ENCODE measurements at regions not wholly inside any gene's neighbourhood (a gene's known extent, or its start where the extent isn't known, plus 50 kb on each side); places are given as distances from the start of the nearest gene placed in this dataset.

DNA sequence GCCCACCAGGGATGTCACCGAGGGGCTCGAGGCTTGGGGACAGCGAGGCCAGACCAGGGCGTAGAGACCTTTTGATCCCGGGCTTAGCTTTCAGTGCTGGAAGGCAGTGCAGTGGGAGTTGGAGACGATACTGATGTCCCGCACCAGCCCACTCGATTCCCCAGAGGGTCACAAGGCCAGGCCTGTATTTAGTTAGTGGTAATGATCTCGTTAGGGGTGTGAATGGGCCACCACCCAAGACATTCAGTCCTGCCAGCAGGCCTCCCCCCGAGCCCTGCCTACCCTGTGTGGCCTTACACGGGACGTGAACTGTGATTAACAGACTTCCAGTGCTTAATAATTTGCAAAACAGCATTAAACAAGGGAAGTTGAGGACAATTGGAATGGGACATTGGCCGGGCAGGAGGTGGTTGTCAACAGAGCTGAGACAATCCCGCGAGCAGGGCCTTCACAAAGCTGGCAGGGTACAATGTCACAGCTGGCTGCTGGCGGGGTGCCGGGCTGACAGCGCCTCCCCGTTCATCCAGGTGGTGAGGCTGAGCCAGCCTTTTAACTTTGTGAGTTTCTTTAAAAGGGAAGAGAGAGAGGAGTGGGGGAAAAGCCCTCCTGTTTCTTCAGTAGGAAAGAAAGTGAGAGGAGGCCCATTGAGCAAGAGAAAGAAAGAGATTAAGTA is 175.3 kb upstream of the RALGAPA2 start:
- DNase-seq = no peak
- Histone ChIP-seq H3K9me3 (no peaks in the 10 kb centered on the region), H3K27me3 (no peaks in the 10 kb centered on the region), H3K4me1 (no peaks in the 10 kb centered on the region), H3K4me3 (no peak overlapping the region), H3K36me3 (no peaks in the 10 kb centered on the region), H3K27ac (no peak overlapping the region)
- intact Hi-C loops (cut with DNase I; ENCODE audit: low total_unique reads) = no loop called here
- no peak for TF ChIP-seq POLR2A (IDR thresholded peaks at IDR 0.05)
- TF ChIP-seq, protein P1, sequence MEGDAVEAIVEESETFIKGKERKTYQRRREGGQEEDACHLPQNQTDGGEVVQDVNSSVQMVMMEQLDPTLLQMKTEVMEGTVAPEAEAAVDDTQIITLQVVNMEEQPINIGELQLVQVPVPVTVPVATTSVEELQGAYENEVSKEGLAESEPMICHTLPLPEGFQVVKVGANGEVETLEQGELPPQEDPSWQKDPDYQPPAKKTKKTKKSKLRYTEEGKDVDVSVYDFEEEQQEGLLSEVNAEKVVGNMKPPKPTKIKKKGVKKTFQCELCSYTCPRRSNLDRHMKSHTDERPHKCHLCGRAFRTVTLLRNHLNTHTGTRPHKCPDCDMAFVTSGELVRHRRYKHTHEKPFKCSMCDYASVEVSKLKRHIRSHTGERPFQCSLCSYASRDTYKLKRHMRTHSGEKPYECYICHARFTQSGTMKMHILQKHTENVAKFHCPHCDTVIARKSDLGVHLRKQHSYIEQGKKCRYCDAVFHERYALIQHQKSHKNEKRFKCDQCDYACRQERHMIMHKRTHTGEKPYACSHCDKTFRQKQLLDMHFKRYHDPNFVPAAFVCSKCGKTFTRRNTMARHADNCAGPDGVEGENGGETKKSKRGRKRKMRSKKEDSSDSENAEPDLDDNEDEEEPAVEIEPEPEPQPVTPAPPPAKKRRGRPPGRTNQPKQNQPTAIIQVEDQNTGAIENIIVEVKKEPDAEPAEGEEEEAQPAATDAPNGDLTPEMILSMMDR (IDR thresholded peaks at IDR 0.05) = no peak

DNA sequence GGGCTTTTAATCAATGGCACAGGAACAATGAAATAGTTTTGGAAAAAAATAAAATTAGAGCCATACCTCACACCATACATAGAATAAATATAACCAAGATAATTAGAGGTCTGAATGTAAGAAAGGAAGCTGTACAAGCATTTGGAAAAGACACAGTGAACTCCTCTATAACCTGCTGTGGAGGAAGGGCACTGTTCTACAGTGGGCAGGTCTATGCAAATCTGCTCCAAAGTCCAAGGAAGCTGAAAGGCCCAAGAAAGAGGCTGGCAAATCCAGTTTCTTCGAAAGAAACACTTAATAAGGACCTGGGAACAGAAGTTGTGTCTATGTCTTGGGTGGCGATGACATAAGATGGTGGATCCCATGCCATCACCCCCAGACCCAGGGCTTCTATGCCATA is 169.4 kb upstream of the RALGAPA2 start:
- intact Hi-C loops (cut with DNase I; ENCODE audit: low total_unique reads) = no loop called here
- TF ChIP-seq, protein P1 (IDR thresholded peaks at IDR 0.05) = no peak
- no peak for TF ChIP-seq POLR2A (IDR thresholded peaks at IDR 0.05)

DNA sequence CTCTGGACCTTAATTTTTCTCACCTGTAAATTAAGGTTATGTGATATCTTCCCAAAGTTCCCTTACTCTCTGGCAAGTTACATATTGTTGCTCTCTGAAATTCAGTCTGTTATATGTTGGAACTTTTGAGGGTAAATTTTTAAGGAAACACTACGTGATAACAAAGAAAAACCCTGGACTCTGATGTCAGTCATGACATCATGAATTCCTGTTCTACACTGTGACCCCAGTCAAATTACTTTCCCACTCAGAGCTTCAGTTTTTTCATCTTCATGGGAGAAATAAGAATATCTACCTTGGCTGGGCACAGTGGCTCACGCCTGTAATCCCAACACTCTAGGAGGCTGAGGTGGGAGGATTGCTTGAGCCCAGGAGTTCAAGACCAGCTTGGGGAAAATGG is 164.6 kb upstream of the RALGAPA2 start:
- Histone ChIP-seq H3K27ac (no peak overlapping the region), H3K27me3 (no peaks in the 10 kb centered on the region), H3K9me3 (no peaks in the 10 kb centered on the region), H3K36me3 (no peaks in the 10 kb centered on the region), H3K4me3 (no peak overlapping the region), H3K4me1 (no peaks in the 10 kb centered on the region)
- DNase-seq = no peak
- TF ChIP-seq, protein P1 (IDR thresholded peaks at IDR 0.05) = no peak
- TF ChIP-seq POLR2A (IDR thresholded peaks at IDR 0.05) = no peak
- intact Hi-C loops (cut with DNase I; ENCODE audit: low total_unique reads) = no loop called here

More for the DNA sequence above, 169.4 kb upstream of the RALGAPA2 start:
- Histone ChIP-seq H3K36me3 (no peaks in the 10 kb centered on the region), H3K27me3 (no peaks in the 10 kb centered on the region), H3K9me3 (no peaks in the 10 kb centered on the region), H3K4me3 (no peak overlapping the region), H3K4me1 (no peaks in the 10 kb centered on the region), H3K27ac (no peak overlapping the region)
- DNase-seq = no peak

DNA sequence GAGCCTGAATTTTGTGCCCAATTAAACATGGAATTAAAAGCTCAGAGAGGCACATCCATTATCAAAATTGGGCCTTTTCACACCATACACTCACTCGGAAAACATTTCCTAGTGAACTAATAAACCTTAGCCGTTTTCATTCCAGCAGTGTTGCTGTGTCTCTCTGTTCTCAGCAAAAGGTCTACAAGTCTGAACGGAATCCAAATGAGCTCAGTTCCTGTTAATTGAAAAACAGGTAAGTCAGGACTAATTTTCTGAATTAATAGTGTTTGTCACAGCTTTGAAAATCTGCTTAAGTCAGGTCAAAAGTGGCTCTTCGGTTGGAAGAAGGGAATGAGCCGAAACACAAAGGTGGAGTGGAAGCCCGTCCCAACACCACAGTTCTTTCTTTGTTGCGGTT is 163.3 kb upstream of the RALGAPA2 start:
- H3K27ac ChIP-seq = no peak overlapping the region

DNA sequence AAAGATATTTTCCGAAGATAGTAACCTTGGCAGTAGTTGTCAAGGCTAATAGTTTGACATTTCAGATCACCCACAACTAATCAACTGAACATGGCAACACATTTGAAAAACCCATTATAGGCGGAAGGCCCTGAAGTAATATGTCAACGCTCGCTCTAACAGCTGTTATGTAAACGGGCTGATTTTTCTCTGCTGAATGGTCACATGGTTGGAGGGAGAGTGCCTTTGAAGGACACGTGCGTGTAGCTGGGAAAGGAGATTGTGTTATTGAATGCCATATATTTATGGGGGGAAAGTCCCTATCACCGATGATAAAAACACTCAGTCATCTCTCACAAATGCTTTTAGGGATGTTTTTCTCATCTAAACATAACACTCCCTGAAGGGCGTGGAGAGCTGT is 160.0 kb upstream of the RALGAPA2 start:
- Histone ChIP-seq H3K27ac (no peak overlapping the region), H3K4me1 (no peaks in the 10 kb centered on the region), H3K9me3 (no peaks in the 10 kb centered on the region), H3K27me3 (no peaks in the 10 kb centered on the region), H3K4me3 (no peak overlapping the region), H3K36me3 (no peaks in the 10 kb centered on the region)
- TF ChIP-seq, protein P1 (IDR thresholded peaks at IDR 0.05) = no peak
- no peak for TF ChIP-seq POLR2A (IDR thresholded peaks at IDR 0.05)
- no peak for DNase-seq
- intact Hi-C loops (cut with DNase I; ENCODE audit: low total_unique reads) = no loop called here

More for the DNA sequence above, 163.3 kb upstream of the RALGAPA2 start:
- no peak for DNase-seq
- no peaks in the 10 kb centered on the region for H3K27me3 ChIP-seq
- H3K36me3 ChIP-seq = no peaks in the 10 kb centered on the region
- TF ChIP-seq POLR2A (IDR thresholded peaks at IDR 0.05) = no peak
- TF ChIP-seq, protein P1 (IDR thresholded peaks at IDR 0.05) = no peak
- H3K9me3 ChIP-seq = no peaks in the 10 kb centered on the region
- intact Hi-C loops (cut with DNase I; ENCODE audit: low total_unique reads) = no loop called here
- no peak overlapping the region for H3K4me3 ChIP-seq
- no peaks in the 10 kb centered on the region for H3K4me1 ChIP-seq
